ENCODE measurements at regions not wholly inside any gene's neighbourhood (a gene's known extent, or its start where the extent isn't known, plus 50 kb on each side); places are given as distances from the start of the nearest gene placed in this dataset.

- no peak for ATAC-seq
- CTCF ChIA-PET = no interaction called here
- no peak for TF ChIP-seq CTCF (conservative IDR thresholded peaks at IDR 0.05; ENCODE audit: low read depth, low read length)
- TF ChIP-seq EZH2 (IDR thresholded peaks at IDR 0.05; ENCODE audit: low read length, unreplicated experiment) = no peak
- no peak for TF ChIP-seq EZH2phosphoT487 (IDR thresholded peaks at IDR 0.05; ENCODE audit: borderline replicate concordance, low read length)
Measured at GRCh38 chr5:74567411-74567995, 73.0 kb downstream of the ENC1 start.

GRCh38 chr5:74562122-74562521, 78.4 kb downstream of the ENC1 start:
- Histone ChIP-seq H3K4me1 (ENCODE audit: insufficient read depth, low read length) (peaks cover 5% of the 10 kb centered on the region), H3K9ac (ENCODE audit: low read length) (no peak overlapping the region), H3K9me2 (replicated peaks; ENCODE audit: low read length) (no peaks in the 10 kb centered on the region), H3K27me3 (ENCODE audit: low read length) (no peaks in the 10 kb centered on the region), H3K36me3 (ENCODE audit: low read depth, low read length) (no peaks in the 10 kb centered on the region), H2AFZ (ENCODE audit: low read length) (no peak overlapping the region), H3K79me2 (ENCODE audit: low read length) (no peaks in the 10 kb centered on the region), H4K20me1 (ENCODE audit: low read length) (no peaks in the 10 kb centered on the region), H3K4me3 (ENCODE audit: low read length) (no peak overlapping the region), H3K4me2 (ENCODE audit: low read length) (no peak overlapping the region), H3F3A (ENCODE audit: low read length, unreplicated experiment) (no peaks in the 10 kb centered on the region), H3K9me3 (ENCODE audit: low read length) (no peaks in the 10 kb centered on the region), H3K27ac (ENCODE audit: low read length) (no peak overlapping the region)
- BruUV-seq (replicated peaks) = no TSS peak
- intact Hi-C loops (cut with micrococcal nuclease) = no loop called here
- CTCF ChIA-PET = no interaction called here
- POLR2A ChIA-PET (ENCODE audit: unreplicated experiment) = no interaction called here
- TF ChIP-seq CTCF (conservative IDR thresholded peaks at IDR 0.05; ENCODE audit: low read depth, low read length) = no peak
- TF ChIP-seq EZH2 (IDR thresholded peaks at IDR 0.05; ENCODE audit: low read length, unreplicated experiment) = no peak
- TF ChIP-seq EZH2phosphoT487 (IDR thresholded peaks at IDR 0.05; ENCODE audit: borderline replicate concordance, low read length) = no peak
- DNase-seq (peak; percentile 6), ATAC-seq (no peak)

More at GRCh38 chr5:74567411-74567995, 73.0 kb downstream of the ENC1 start:
- H3K4me3 ChIP-seq (ENCODE audit: low read length) = no peak overlapping the region
- H3K79me2 ChIP-seq (ENCODE audit: low read length) = no peaks in the 10 kb centered on the region
- no peaks in the 10 kb centered on the region for H4K20me1 ChIP-seq (ENCODE audit: low read length)
- peaks cover 11% of the 10 kb centered on the region for H3K4me1 ChIP-seq (ENCODE audit: insufficient read depth, low read length)
- intact Hi-C loops (cut with micrococcal nuclease) = no loop called here
- BruUV-seq (replicated peaks) = no TSS peak
- H3K27me3 ChIP-seq (ENCODE audit: low read length) = no peaks in the 10 kb centered on the region
- no peak overlapping the region for H3K9ac ChIP-seq (ENCODE audit: low read length)
- no peaks in the 10 kb centered on the region for H3K36me3 ChIP-seq (ENCODE audit: low read depth, low read length)
- H3K27ac ChIP-seq (ENCODE audit: low read length) = no peak overlapping the region
- H3F3A ChIP-seq (ENCODE audit: low read length, unreplicated experiment) = no peaks in the 10 kb centered on the region
- DNase-seq = peak; percentile 50
- POLR2A ChIA-PET (ENCODE audit: unreplicated experiment) = no interaction called here
- H3K9me2 ChIP-seq (replicated peaks; ENCODE audit: low read length) = no peaks in the 10 kb centered on the region
- H3K4me2 ChIP-seq (ENCODE audit: low read length) = peak overlapping the region; percentile 27; the same call in 1 of the 2 replicates
- no peaks in the 10 kb centered on the region for H3K9me3 ChIP-seq (ENCODE audit: low read length)
- peak overlapping the region; percentile 33; the same call in 1 of the 2 replicates for H2AFZ ChIP-seq (ENCODE audit: low read length)

DNA sequence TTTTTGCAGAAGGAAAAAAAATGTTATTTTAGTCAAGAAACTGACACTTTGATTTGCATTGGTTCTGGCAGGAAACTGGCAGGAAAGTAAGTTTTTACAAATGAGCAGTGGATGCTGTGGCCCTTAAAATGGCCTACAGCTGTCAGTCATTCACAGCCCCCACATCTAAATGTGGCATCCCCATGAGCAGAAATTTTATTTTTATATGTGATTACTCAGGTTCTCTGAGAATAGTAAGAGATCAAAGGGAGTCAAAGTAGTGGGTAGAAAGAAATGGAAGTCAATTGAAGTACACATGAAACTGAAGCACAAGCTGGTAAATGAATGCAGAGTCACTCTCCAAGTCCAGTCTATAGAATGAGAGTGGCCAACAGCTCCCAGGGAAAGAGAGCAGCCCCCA, 80.3 kb downstream of the ENC1 start:
- Histone ChIP-seq H3K4me3 (ENCODE audit: low read length) (no peak overlapping the region), H3K27me3 (ENCODE audit: low read length) (no peaks in the 10 kb centered on the region), H2AFZ (ENCODE audit: low read length) (no peak overlapping the region), H3K4me2 (ENCODE audit: low read length) (no peak overlapping the region), H3K9ac (ENCODE audit: low read length) (no peak overlapping the region), H3K9me2 (replicated peaks; ENCODE audit: low read length) (no peaks in the 10 kb centered on the region), H3K79me2 (ENCODE audit: low read length) (no peaks in the 10 kb centered on the region), H3K36me3 (ENCODE audit: low read depth, low read length) (no peaks in the 10 kb centered on the region), H4K20me1 (ENCODE audit: low read length) (no peaks in the 10 kb centered on the region), H3K27ac (ENCODE audit: low read length) (no peak overlapping the region), H3K9me3 (ENCODE audit: low read length) (no peaks in the 10 kb centered on the region), H3K4me1 (ENCODE audit: insufficient read depth, low read length) (no peaks in the 10 kb centered on the region), H3F3A (ENCODE audit: low read length, unreplicated experiment) (no peaks in the 10 kb centered on the region)
- ChIA-PET POLR2A (ENCODE audit: unreplicated experiment) (no interaction called here), CTCF (no interaction called here)
- BruUV-seq (replicated peaks) = no TSS peak
- no peak for TF ChIP-seq CTCF (conservative IDR thresholded peaks at IDR 0.05; ENCODE audit: low read depth, low read length)
- no peak for TF ChIP-seq EZH2 (IDR thresholded peaks at IDR 0.05; ENCODE audit: low read length, unreplicated experiment)
- TF ChIP-seq EZH2phosphoT487 (IDR thresholded peaks at IDR 0.05; ENCODE audit: borderline replicate concordance, low read length) = no peak
- intact Hi-C loops (cut with micrococcal nuclease) = no loop called here
- ATAC-seq (no peak), DNase-seq (no peak)
